HEK293T (cell line): ENCODE measurements at regions not wholly inside any gene's neighbourhood (a gene's known extent, or its start where the extent isn't known, plus 50 kb on each side); places are given as distances from the start of the nearest gene placed in this dataset.
"Not testable (repeated sequence)": the region's sequence is repeated elsewhere in the genome, so short reads cannot be mapped to it uniquely, and the experiment has no call there.

Experiments
- CTCF ChIA-PET: fragments of 350-600 bp; formaldehyde crosslinking; extraction: SDS; loops from one replicate; lab custom pipeline; 2021; ENCODE audit warnings: antibody characterized with exemption, inconsistent platforms; lab: Yijun Ruan, JAX
- POLR2A ChIA-PET: fragments of 350-600 bp; formaldehyde crosslinking; extraction: SDS; loops from one replicate; lab custom pipeline; 2020; ENCODE audit warnings: antibody characterized with exemption, inconsistent platforms; lab: Yijun Ruan, JAX
- DNase-seq: peaks from one replicate; pipeline ENCODE4 v3.0.0; 2012; ENCODE audit warnings: mixed read lengths; ENCODE audit errors: extremely low spot score
- ARNT ChIP-seq: fragments of 450-650 bp; IDR thresholded peaks from 2 replicates; pipeline ENCODE4 v1.6.1; 2017; ENCODE audit warnings: mild to moderate bottlenecking
- BHLHE40 ChIP-seq: fragments of 450-650 bp; IDR thresholded peaks from 2 replicates; pipeline ENCODE4 v1.6.1; 2016; ENCODE audit warnings: mild to moderate bottlenecking, moderate library complexity, borderline replicate concordance
- CTBP1 ChIP-seq: fragments of 450-650 bp; IDR thresholded peaks from 2 replicates; pipeline ENCODE4 v1.6.1; 2016; ENCODE audit warnings: borderline replicate concordance
- ELF4 ChIP-seq: fragments of 450-650 bp; IDR thresholded peaks from 2 replicates; pipeline ENCODE4 v1.6.1; 2017; ENCODE audit warnings: antibody characterized with exemption
- FOXK2 ChIP-seq: fragments of 450-650 bp; IDR thresholded peaks from 2 replicates; pipeline ENCODE4 v1.6.1; 2016; ENCODE audit warnings: mild to moderate bottlenecking
- FOXM1 ChIP-seq: fragments of 450-650 bp; IDR thresholded peaks from 2 replicates; pipeline ENCODE4 v1.6.1; 2017; ENCODE audit warnings: mild to moderate bottlenecking, borderline replicate concordance
- HDGF ChIP-seq: fragments of 450-650 bp; IDR thresholded peaks from 2 replicates; pipeline ENCODE4 v1.6.1; 2017; ENCODE audit warnings: antibody characterized with exemption, borderline replicate concordance
- L3MBTL2 ChIP-seq: fragments of 450-650 bp; conservative IDR thresholded peaks from 2 replicates; pipeline ENCODE4 v1.6.1; 2016; ENCODE audit warnings: mild to moderate bottlenecking
- LEF1 ChIP-seq: fragments of 450-650 bp; IDR thresholded peaks from 2 replicates; pipeline ENCODE4 v1.6.1; 2017; ENCODE audit warnings: mild to moderate bottlenecking, borderline replicate concordance
- NFRKB ChIP-seq: fragments of 450-650 bp; IDR thresholded peaks from 2 replicates; pipeline ENCODE4 v1.6.1; 2016; ENCODE audit warnings: mild to moderate bottlenecking, moderate library complexity
- PKNOX1 ChIP-seq: fragments of 450-650 bp; IDR thresholded peaks from 2 replicates; pipeline ENCODE4 v1.6.1; 2016
- SP1 ChIP-seq: fragments of 450-650 bp; IDR thresholded peaks from 2 replicates; pipeline ENCODE4 v1.6.1; 2017
- SUZ12 ChIP-seq: fragments of 450-650 bp; IDR thresholded peaks from 2 replicates; pipeline ENCODE4 v1.6.1; 2016; ENCODE audit warnings: mild to moderate bottlenecking
- TARDBP ChIP-seq: fragments of 450-650 bp; IDR thresholded peaks from 2 replicates; pipeline ENCODE4 v1.6.1; 2016
- ZNF384 ChIP-seq: fragments of 450-650 bp; IDR thresholded peaks from 2 replicates; pipeline ENCODE4 v1.6.1; 2016

GRCh38 chr2:8555543-8555942 lies 126.3 kb upstream of the ID2 start:
- ChIA-PET CTCF (no interaction called here), POLR2A (no interaction called here)
- DNase-seq = no peak
- TF ChIP-seq L3MBTL2 (no peak), LEF1 (no peak), ELF4 (no peak), BHLHE40 (no peak), FOXM1 (no peak), CTBP1 (no peak), NFRKB (no peak), HDGF (no peak), FOXK2 (no peak), PKNOX1 (no peak), ZNF384 (no peak), SP1 (no peak)

- CTCF ChIA-PET = no interaction called here
- no peak for TF ChIP-seq TARDBP
- TF ChIP-seq ARNT = no peak
- TF ChIP-seq L3MBTL2 = no peak
- no peak for TF ChIP-seq ELF4
- TF ChIP-seq FOXM1 = no peak
- no peak for DNase-seq
- POLR2A ChIA-PET = no interaction called here
Observed at GRCh38 chr2:8558096-8558495, 123.8 kb upstream of the ID2 start.

GRCh38 chr2:8558956-8559355 lies 122.9 kb upstream of the ID2 start:
- POLR2A ChIA-PET = no interaction called here
- CTCF ChIA-PET = no interaction called here
- TF ChIP-seq TARDBP (no peak), NFRKB (no peak), SUZ12 (no peak), HDGF (no peak), ARNT (no peak), BHLHE40 (no peak), L3MBTL2 (no peak), PKNOX1 (no peak), FOXK2 (no peak)
- DNase-seq = no peak

GRCh38 chr2:8559805-8560204 lies 122.1 kb upstream of the ID2 start:
- CTCF ChIA-PET = no interaction called here
- TF ChIP-seq L3MBTL2 = no peak
- DNase-seq = no peak
- POLR2A ChIA-PET = no interaction called here

- CTCF ChIA-PET, DNase-seq, POLR2A ChIA-PET: not testable (repeated sequence)
Observed at GRCh38 chr2:8561692-8562091, 120.2 kb upstream of the ID2 start.

- CTCF ChIA-PET = no interaction called here
- no peak for TF ChIP-seq NFRKB
- no peak for TF ChIP-seq FOXM1
- no peak for TF ChIP-seq TARDBP
- no peak for TF ChIP-seq PKNOX1
- no peak for TF ChIP-seq SUZ12
- no peak for TF ChIP-seq LEF1
- TF ChIP-seq FOXK2 = no peak
- POLR2A ChIA-PET = no interaction called here
- DNase-seq = no peak
Observed at GRCh38 chr2:8563814-8564474, 117.9 kb upstream of the ID2 start.

GRCh38 chr2:8564475-8564874 lies 117.4 kb upstream of the ID2 start:
- CTCF ChIA-PET = no interaction called here
- POLR2A ChIA-PET = no interaction called here
- DNase-seq = no peak
- no peak for TF ChIP-seq ARNT
- no peak for TF ChIP-seq CTBP1
- no peak for TF ChIP-seq FOXM1
- no peak for TF ChIP-seq HDGF
- no peak for TF ChIP-seq LEF1
- no peak for TF ChIP-seq PKNOX1
- no peak for TF ChIP-seq SP1
